Stimulated activated naive CD8-positive, alpha-beta T cell treated with anti-CD3 and anti-CD28 coated beads, Interleukin-15, Interleukin-2, amounts not matched to agents 100 ng/mL and 50 ng/mL, for 24 hours (primary cell): ENCODE measurements at regions not wholly inside any gene's neighbourhood (a gene's known extent, or its start where the extent isn't known, plus 50 kb on each side); places are given as distances from the start of the nearest gene placed in this dataset.

Source experiments
- H3K27ac Mint-ChIP-seq: one replicate; pipeline ENCODE4 v1.8.0; 2021; ENCODE audit warnings: mild to moderate bottlenecking, mixed read lengths
- H3K27me3 Mint-ChIP-seq: one replicate; pipeline ENCODE4 v1.8.0; 2021; ENCODE audit warnings: mixed read lengths
- H3K36me3 Mint-ChIP-seq: one replicate; pipeline ENCODE4 v1.8.0; 2021; ENCODE audit warnings: low read depth, mixed read lengths
- H3K4me1 Mint-ChIP-seq: one replicate; pipeline ENCODE4 v1.8.0; 2021; ENCODE audit warnings: low read depth, mixed read lengths
- H3K4me3 Mint-ChIP-seq: one replicate; pipeline ENCODE4 v1.8.0; 2021; ENCODE audit warnings: mild to moderate bottlenecking, mixed read lengths
- H3K9me3 Mint-ChIP-seq: one replicate; pipeline ENCODE4 v1.8.0; 2021; ENCODE audit warnings: mixed read lengths

- Mint-ChIP-seq H3K4me3 (no peak overlapping the region), H3K9me3 (no peaks in the 10 kb centered on the region), H3K27me3 (peaks cover 10% of the 10 kb centered on the region), H3K4me1 (no peaks in the 10 kb centered on the region), H3K36me3 (no peaks in the 10 kb centered on the region), H3K27ac (no peak overlapping the region)
Observed at GRCh38 chr15:62618432-62618831, 424.1 kb upstream of the TPM1 start.

- Mint-ChIP-seq H3K27ac (no peak overlapping the region), H3K4me1 (no peaks in the 10 kb centered on the region), H3K27me3 (peaks cover 10% of the 10 kb centered on the region), H3K4me3 (no peak overlapping the region), H3K36me3 (no peaks in the 10 kb centered on the region), H3K9me3 (no peaks in the 10 kb centered on the region)
Observed at GRCh38 chr15:62618846-62619504, 423.6 kb upstream of the TPM1 start.

GRCh38 chr15:62619526-62619925 lies 423.0 kb upstream of the TPM1 start:
- H3K36me3 Mint-ChIP-seq = no peaks in the 10 kb centered on the region
- H3K27me3 Mint-ChIP-seq = peaks cover 13% of the 10 kb centered on the region
- no peak overlapping the region for H3K27ac Mint-ChIP-seq
- peaks cover 4% of the 10 kb centered on the region for H3K4me1 Mint-ChIP-seq
- no peaks in the 10 kb centered on the region for H3K9me3 Mint-ChIP-seq
- no peak overlapping the region for H3K4me3 Mint-ChIP-seq

- Mint-ChIP-seq H3K9me3 (no peaks in the 10 kb centered on the region), H3K4me1 (peaks cover 4% of the 10 kb centered on the region), H3K4me3 (no peak overlapping the region), H3K27me3 (peaks cover 10% of the 10 kb centered on the region), H3K36me3 (no peaks in the 10 kb centered on the region), H3K27ac (no peak overlapping the region)
Observed at GRCh38 chr15:62622775-62623174, 419.8 kb upstream of the TPM1 start.

GRCh38 chr15:62624547-62625378 lies 417.8 kb upstream of the TPM1 start:
- no peaks in the 10 kb centered on the region for H3K36me3 Mint-ChIP-seq
- H3K4me1 Mint-ChIP-seq = peaks cover 4% of the 10 kb centered on the region
- no peak overlapping the region for H3K4me3 Mint-ChIP-seq
- peaks cover 14% of the 10 kb centered on the region for H3K27me3 Mint-ChIP-seq
- no peaks in the 10 kb centered on the region for H3K9me3 Mint-ChIP-seq
- no peak overlapping the region for H3K27ac Mint-ChIP-seq

- Mint-ChIP-seq H3K36me3 (no peaks in the 10 kb centered on the region), H3K27ac (no peak overlapping the region), H3K9me3 (no peaks in the 10 kb centered on the region), H3K4me3 (no peak overlapping the region), H3K27me3 (peaks cover 14% of the 10 kb centered on the region), H3K4me1 (peaks cover 4% of the 10 kb centered on the region)
Observed at GRCh38 chr15:62625429-62626033, 417.0 kb upstream of the TPM1 start.

- H3K4me3 Mint-ChIP-seq = no peak overlapping the region
- no peak overlapping the region for H3K27ac Mint-ChIP-seq
- peaks cover 4% of the 10 kb centered on the region for H3K4me1 Mint-ChIP-seq
- H3K9me3 Mint-ChIP-seq = no peaks in the 10 kb centered on the region
- peaks cover 11% of the 10 kb centered on the region for H3K27me3 Mint-ChIP-seq
- H3K36me3 Mint-ChIP-seq = no peaks in the 10 kb centered on the region
Observed at GRCh38 chr15:62626903-62627302, 415.6 kb upstream of the TPM1 start.

GRCh38 chr15:62631076-62631724 lies 411.3 kb upstream of the TPM1 start:
- no peaks in the 10 kb centered on the region for H3K9me3 Mint-ChIP-seq
- no peak overlapping the region for H3K27ac Mint-ChIP-seq
- peaks cover 8% of the 10 kb centered on the region for H3K27me3 Mint-ChIP-seq
- H3K36me3 Mint-ChIP-seq = no peaks in the 10 kb centered on the region
- no peaks in the 10 kb centered on the region for H3K4me1 Mint-ChIP-seq
- no peak overlapping the region for H3K4me3 Mint-ChIP-seq

- H3K27me3 Mint-ChIP-seq = peaks cover 11% of the 10 kb centered on the region
- no peaks in the 10 kb centered on the region for H3K9me3 Mint-ChIP-seq
- H3K27ac Mint-ChIP-seq = no peak overlapping the region
- H3K4me3 Mint-ChIP-seq = no peak overlapping the region
- H3K4me1 Mint-ChIP-seq = no peaks in the 10 kb centered on the region
- H3K36me3 Mint-ChIP-seq = no peaks in the 10 kb centered on the region
Observed at GRCh38 chr15:62636823-62637573, 405.5 kb upstream of the TPM1 start.

GRCh38 chr15:62637574-62637897 lies 405.0 kb upstream of the TPM1 start:
- Mint-ChIP-seq H3K27ac (no peak overlapping the region), H3K27me3 (peaks cover 11% of the 10 kb centered on the region), H3K4me3 (no peak overlapping the region), H3K9me3 (no peaks in the 10 kb centered on the region), H3K36me3 (no peaks in the 10 kb centered on the region), H3K4me1 (no peaks in the 10 kb centered on the region)

- Mint-ChIP-seq H3K9me3 (no peaks in the 10 kb centered on the region), H3K27me3 (peaks cover 11% of the 10 kb centered on the region), H3K36me3 (no peaks in the 10 kb centered on the region), H3K4me1 (no peaks in the 10 kb centered on the region), H3K4me3 (no peak overlapping the region), H3K27ac (no peak overlapping the region)
Observed at GRCh38 chr15:62637950-62638619, 404.5 kb upstream of the TPM1 start.

GRCh38 chr15:62639432-62639831 lies 403.1 kb upstream of the TPM1 start:
- Mint-ChIP-seq H3K27ac (no peak overlapping the region), H3K4me3 (no peak overlapping the region), H3K36me3 (no peaks in the 10 kb centered on the region), H3K27me3 (peaks cover 11% of the 10 kb centered on the region), H3K4me1 (no peaks in the 10 kb centered on the region), H3K9me3 (no peaks in the 10 kb centered on the region)

GRCh38 chr15:62639906-62640605 lies 402.5 kb upstream of the TPM1 start:
- H3K27ac Mint-ChIP-seq = no peak overlapping the region
- peaks cover 11% of the 10 kb centered on the region for H3K27me3 Mint-ChIP-seq
- no peak overlapping the region for H3K4me3 Mint-ChIP-seq
- no peaks in the 10 kb centered on the region for H3K9me3 Mint-ChIP-seq
- H3K36me3 Mint-ChIP-seq = no peaks in the 10 kb centered on the region
- no peaks in the 10 kb centered on the region for H3K4me1 Mint-ChIP-seq

- H3K27me3 Mint-ChIP-seq = peaks cover 11% of the 10 kb centered on the region
- H3K4me3 Mint-ChIP-seq = no peak overlapping the region
- no peaks in the 10 kb centered on the region for H3K4me1 Mint-ChIP-seq
- H3K36me3 Mint-ChIP-seq = no peaks in the 10 kb centered on the region
- no peak overlapping the region for H3K27ac Mint-ChIP-seq
- no peaks in the 10 kb centered on the region for H3K9me3 Mint-ChIP-seq
Observed at GRCh38 chr15:62641825-62642224, 400.7 kb upstream of the TPM1 start.
